ENCODE measurements at regions not wholly inside any gene's neighbourhood (a gene's known extent, or its start where the extent isn't known, plus 50 kb on each side); places are given as distances from the start of the nearest gene placed in this dataset.
A peak's percentile ranks its signal among the peaks of the same experiment; 100 is the strongest.

DNA sequence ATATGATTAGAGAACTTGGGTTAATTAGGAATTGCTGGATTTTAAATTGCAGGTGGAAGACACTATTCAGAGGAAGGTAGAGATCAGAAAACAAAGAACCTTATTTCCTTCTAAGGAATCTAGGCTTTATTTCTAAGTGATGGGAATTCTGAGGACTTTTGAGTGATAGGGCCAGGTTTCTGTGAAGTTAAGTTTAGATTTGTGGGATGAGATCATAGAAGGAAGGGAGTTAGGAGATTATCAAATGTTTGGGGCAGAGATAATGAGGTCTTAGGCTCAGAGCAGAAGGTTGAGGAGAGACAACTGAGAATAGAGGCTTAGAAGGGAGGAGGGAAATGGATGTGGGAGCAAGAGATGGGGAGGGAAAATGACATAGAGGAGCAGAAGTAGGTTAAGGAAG, 109.7 kb upstream of the MMS22L start:
- Histone ChIP-seq H3K9me3 (ENCODE audit: control insufficient read depth, insufficient read depth, low read length) (no peaks in the 10 kb centered on the region), H3K4me1 (ENCODE audit: control insufficient read depth, insufficient read depth, low read length) (no peaks in the 10 kb centered on the region), H3K4me3 (ENCODE audit: low read length) (no peak overlapping the region), H3K27me3 (ENCODE audit: control insufficient read depth, insufficient read depth, low read length) (no peaks in the 10 kb centered on the region), H3K36me3 (ENCODE audit: control insufficient read depth, insufficient read depth, low read length) (no peaks in the 10 kb centered on the region), H3K27ac (ENCODE audit: low read length) (no peak overlapping the region)
- ATAC-seq (no peak), DNase-seq (no peak)
- no peak for TF ChIP-seq CTCF (IDR thresholded peaks at IDR 0.05)
- Mint-ChIP-seq H3K9me3 (no peaks in the 10 kb centered on the region), H3K4me3 (no peak overlapping the region), H3K27ac (no peak overlapping the region), H3K36me3 (no peaks in the 10 kb centered on the region), H3K27me3 (ENCODE audit: low read depth in 2 of 2) (no peaks in the 10 kb centered on the region), H3K4me1 (no peaks in the 10 kb centered on the region)
- intact Hi-C loops (cut with micrococcal nuclease) = loop anchor here (10.0 kb wide), 1 partner anchor 328 kb away; no protein-coding TSS in a partner anchor

DNA sequence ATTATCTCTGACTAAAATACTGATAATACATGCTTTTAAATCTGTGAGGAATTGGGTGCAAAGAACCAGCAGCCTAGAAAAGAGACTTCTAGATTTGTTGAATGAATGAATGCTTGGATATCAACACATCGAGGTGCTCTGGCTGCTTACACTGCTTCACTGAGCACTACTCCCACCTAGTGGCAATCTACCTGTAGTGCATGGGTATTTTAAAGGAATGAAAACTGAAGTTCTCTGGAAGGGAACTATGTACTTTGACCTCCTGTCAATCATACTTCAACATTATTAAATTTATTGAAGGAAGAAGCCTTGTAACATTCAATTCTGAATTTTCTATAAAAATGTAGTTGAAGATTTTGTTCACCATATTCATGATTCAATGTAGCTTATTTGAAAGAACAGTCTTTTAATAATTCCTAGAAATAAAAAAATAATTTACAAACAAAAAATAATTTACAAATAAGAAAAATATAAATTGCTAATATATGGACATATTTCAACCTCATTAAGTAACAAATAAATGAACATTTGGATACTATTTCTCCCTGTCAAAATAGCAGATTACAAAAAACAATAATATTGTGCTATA, 111.2 kb upstream of the MMS22L start:
- Histone ChIP-seq H3K9me3 (ENCODE audit: control insufficient read depth, insufficient read depth, low read length) (no peaks in the 10 kb centered on the region), H3K27ac (ENCODE audit: low read length) (no peak overlapping the region), H3K36me3 (ENCODE audit: control insufficient read depth, insufficient read depth, low read length) (no peaks in the 10 kb centered on the region), H3K4me3 (ENCODE audit: low read length) (no peak overlapping the region), H3K27me3 (ENCODE audit: control insufficient read depth, insufficient read depth, low read length) (no peaks in the 10 kb centered on the region), H3K4me1 (ENCODE audit: control insufficient read depth, insufficient read depth, low read length) (no peaks in the 10 kb centered on the region)
- intact Hi-C loops (cut with micrococcal nuclease) = loop anchor here (1.0 to 10.0 kb wide), 2 partner anchors 208 to 329 kb away; no protein-coding TSS in a partner anchor
- H3K4me1 Mint-ChIP-seq = no peaks in the 10 kb centered on the region
- no peaks in the 10 kb centered on the region for H3K9me3 Mint-ChIP-seq
- no peaks in the 10 kb centered on the region for H3K36me3 Mint-ChIP-seq
- peak; percentile 80 for TF ChIP-seq CTCF (IDR thresholded peaks at IDR 0.05)
- ATAC-seq (peak; percentile 84 to 90 (median 84)), DNase-seq (peak in 1 of 2 donors; percentile 77)
- no peak overlapping the region for H3K27ac Mint-ChIP-seq
- H3K4me3 Mint-ChIP-seq = no peak overlapping the region
- no CpG with 5 or more reads among the region's 1 CpG for WGBS (ENCODE audit: insufficient coverage)
- H3K27me3 Mint-ChIP-seq (ENCODE audit: low read depth in 2 of 2) = no peaks in the 10 kb centered on the region

DNA sequence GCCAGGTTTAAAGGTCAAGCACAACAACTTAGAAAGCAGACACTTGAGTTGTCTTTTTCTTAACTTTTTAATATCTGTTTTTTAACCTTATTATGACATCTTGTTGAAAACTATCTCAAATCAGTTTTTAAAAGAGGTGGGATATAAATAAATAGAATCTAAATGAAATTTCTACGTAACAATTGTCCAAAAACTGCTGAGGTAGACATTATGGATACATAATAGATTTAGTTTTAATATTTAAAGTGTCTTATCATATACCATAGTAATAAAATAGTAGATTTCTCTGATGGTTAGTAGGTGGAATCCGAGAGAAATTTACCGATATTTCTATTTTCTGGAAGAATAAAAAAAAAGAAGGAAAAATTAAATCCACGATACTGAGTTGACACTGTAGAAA, 113.9 kb upstream of the MMS22L start:
- no peak overlapping the region for H3K4me3 ChIP-seq (ENCODE audit: low read length)
- DNase-seq (no peak), ATAC-seq (no peak)
- Mint-ChIP-seq H3K9me3 (no peaks in the 10 kb centered on the region), H3K4me1 (no peaks in the 10 kb centered on the region), H3K4me3 (no peak overlapping the region), H3K27ac (no peak overlapping the region), H3K27me3 (ENCODE audit: low read depth in 2 of 2) (no peaks in the 10 kb centered on the region), H3K36me3 (no peaks in the 10 kb centered on the region)
- H3K27ac ChIP-seq (ENCODE audit: low read length) = no peak overlapping the region
- no peaks in the 10 kb centered on the region for H3K36me3 ChIP-seq (ENCODE audit: control insufficient read depth, insufficient read depth, low read length)
- H3K9me3 ChIP-seq (ENCODE audit: control insufficient read depth, insufficient read depth, low read length) = no peaks in the 10 kb centered on the region
- intact Hi-C loops (cut with micrococcal nuclease) = loop anchor here (10.0 kb wide), 1 partner anchor 332 kb away; no protein-coding TSS in a partner anchor
- no peaks in the 10 kb centered on the region for H3K27me3 ChIP-seq (ENCODE audit: control insufficient read depth, insufficient read depth, low read length)
- H3K4me1 ChIP-seq (ENCODE audit: control insufficient read depth, insufficient read depth, low read length) = no peaks in the 10 kb centered on the region
- TF ChIP-seq CTCF (IDR thresholded peaks at IDR 0.05) = no peak
- WGBS (ENCODE audit: insufficient coverage) = 93% methylated on average over 2 of the region's 4 CpGs

DNA sequence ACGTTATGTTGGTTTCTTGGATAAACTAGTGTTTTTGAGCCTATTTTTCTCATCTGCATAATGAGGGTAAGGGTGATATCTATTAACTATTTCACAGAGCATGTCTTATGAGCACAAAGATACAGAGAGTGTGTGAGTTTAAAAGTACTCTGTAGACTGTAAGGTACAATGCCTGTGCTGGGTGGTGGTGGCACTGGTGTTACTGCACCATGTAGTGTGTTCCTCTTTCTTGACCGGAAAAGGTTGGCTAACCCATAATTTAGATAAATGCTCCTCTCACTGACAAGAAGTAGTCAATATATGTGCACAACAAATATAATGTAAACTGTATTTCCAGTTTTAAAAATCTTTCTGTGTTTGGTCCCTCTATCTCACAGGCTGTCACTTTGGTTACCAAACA, 116.2 kb upstream of the MMS22L start:
- no peak for DNase-seq
- no peak overlapping the region for H3K27ac Mint-ChIP-seq

More for the DNA sequence above, 116.2 kb upstream of the MMS22L start:
- intact Hi-C loops (cut with micrococcal nuclease) = loop anchor here (10.0 kb wide), 1 partner anchor 334 kb away; no protein-coding TSS in a partner anchor
- H3K4me3 Mint-ChIP-seq = no peak overlapping the region
- 80% methylated on average over 1 of the region's 2 CpGs for WGBS (ENCODE audit: insufficient coverage)
- Histone ChIP-seq H3K27me3 (ENCODE audit: control insufficient read depth, insufficient read depth, low read length) (no peaks in the 10 kb centered on the region), H3K4me1 (ENCODE audit: control insufficient read depth, insufficient read depth, low read length) (no peaks in the 10 kb centered on the region), H3K4me3 (ENCODE audit: low read length) (no peak overlapping the region), H3K9me3 (ENCODE audit: control insufficient read depth, insufficient read depth, low read length) (no peaks in the 10 kb centered on the region), H3K27ac (ENCODE audit: low read length) (no peak overlapping the region), H3K36me3 (ENCODE audit: control insufficient read depth, insufficient read depth, low read length) (no peaks in the 10 kb centered on the region)
- no peaks in the 10 kb centered on the region for H3K27me3 Mint-ChIP-seq (ENCODE audit: low read depth in 2 of 2)
- TF ChIP-seq CTCF (IDR thresholded peaks at IDR 0.05) = no peak
- no peaks in the 10 kb centered on the region for H3K36me3 Mint-ChIP-seq
- H3K9me3 Mint-ChIP-seq = no peaks in the 10 kb centered on the region
- H3K4me1 Mint-ChIP-seq = no peaks in the 10 kb centered on the region
- no peak for ATAC-seq

Data from natural killer cell (primary cell).